ENCODE measurements at regions not wholly inside any gene's neighbourhood (a gene's known extent, or its start where the extent isn't known, plus 50 kb on each side); places are given as distances from the start of the nearest gene placed in this dataset.

GRCh38 chr2:14843507-14844204 lies 211.1 kb downstream of the LRATD1 start:
- TF ChIP-seq CTCF (tag by site-specific recombination; IDR thresholded peaks at IDR 0.05) (no peak), ZNF549 (tag by site-specific recombination; IDR thresholded peaks at IDR 0.05) (no peak), ZBTB20 (tag by site-specific recombination; IDR thresholded peaks at IDR 0.05) (no peak), ZNF585B (tag by site-specific recombination; IDR thresholded peaks at IDR 0.05) (no peak), ZNF792 (tag by site-specific recombination; IDR thresholded peaks at IDR 0.05) (no peak), ZXDB (tag by site-specific recombination; IDR thresholded peaks at IDR 0.05) (no peak), ZNF639 (tag by site-specific recombination; IDR thresholded peaks at IDR 0.05) (no peak), ZNF610 (tag by site-specific recombination; IDR thresholded peaks at IDR 0.05; ENCODE audit: borderline replicate concordance) (no peak), KLF16 (tag by site-specific recombination; IDR thresholded peaks at IDR 0.05) (no peak), ZNF670 (tag by site-specific recombination; IDR thresholded peaks at IDR 0.05; ENCODE audit: low read depth) (no peak), ATF2 (tag by site-specific recombination; IDR thresholded peaks at IDR 0.05; ENCODE audit: low read depth) (no peak), ZNF274 (IDR thresholded peaks at IDR 0.05; ENCODE audit: low read length) (no peak), ZNF274 (tag by site-specific recombination; IDR thresholded peaks at IDR 0.05; ENCODE audit: borderline replicate concordance) (no peak), ZNF843 (tag by site-specific recombination; IDR thresholded peaks at IDR 0.05) (no peak)

Measured in HEK293 (cell line).